ENCODE measurements at regions not wholly inside any gene's neighbourhood (a gene's known extent, or its start where the extent isn't known, plus 50 kb on each side); places are given as distances from the start of the nearest gene placed in this dataset.

DNA sequence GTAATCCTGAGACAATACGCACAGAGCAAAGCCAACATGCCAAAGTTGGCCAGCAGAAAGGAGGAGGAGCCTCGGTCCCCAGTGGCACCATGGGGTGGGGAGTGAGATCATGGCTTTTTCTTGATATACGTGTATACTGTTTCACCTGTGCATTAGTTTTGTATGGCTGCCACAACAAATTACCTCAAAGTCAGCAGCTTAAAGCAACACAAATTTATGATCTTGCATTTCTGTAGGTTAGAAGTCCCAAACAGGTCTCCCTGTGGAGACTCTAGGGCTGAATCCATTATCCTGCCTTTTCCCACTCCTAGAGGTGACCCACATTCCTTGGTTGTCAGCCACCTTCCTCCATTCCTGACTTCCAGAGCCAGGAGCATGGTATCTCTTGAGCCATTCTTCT lies 176.9 kb upstream of the NSMCE3 start:
- no peak for TF ChIP-seq EZH2 (IDR thresholded peaks at IDR 0.05; ENCODE audit: borderline replicate concordance, low read depth, low read length, poor library complexity, severe bottlenecking)
- BruUV-seq (replicated peaks) = no TSS peak
- intact Hi-C loops (cut with micrococcal nuclease; ENCODE audit: unreplicated experiment) = no loop called here
- ChIA-PET POLR2A (ENCODE audit: low non-redundant PET) (no interaction called here), CTCF (no interaction called here)
- H3K4me1 ChIP-seq (ENCODE audit: insufficient read depth, low read length, poor library complexity, severe bottlenecking) = no peaks in the 10 kb centered on the region
- peaks cover 10% of the 10 kb centered on the region for H3K27me3 ChIP-seq (replicated peaks; ENCODE audit: insufficient read depth, low read depth, low read length, poor library complexity)
- H3K9me3 ChIP-seq (ENCODE audit: low read depth, low read length, poor library complexity, severe bottlenecking) = no peaks in the 10 kb centered on the region
- H3K36me3 ChIP-seq (ENCODE audit: insufficient read depth, low read length, poor library complexity, severe bottlenecking) = no peaks in the 10 kb centered on the region
- H3K4me3 ChIP-seq (ENCODE audit: low read depth, low read length, poor library complexity, severe bottlenecking) = no peak overlapping the region
- no peak for DNase-seq (ENCODE audit: low spot score)
- no peak overlapping the region for H3K27ac ChIP-seq (ENCODE audit: low read depth, low read length, poor library complexity, severe bottlenecking)

DNA sequence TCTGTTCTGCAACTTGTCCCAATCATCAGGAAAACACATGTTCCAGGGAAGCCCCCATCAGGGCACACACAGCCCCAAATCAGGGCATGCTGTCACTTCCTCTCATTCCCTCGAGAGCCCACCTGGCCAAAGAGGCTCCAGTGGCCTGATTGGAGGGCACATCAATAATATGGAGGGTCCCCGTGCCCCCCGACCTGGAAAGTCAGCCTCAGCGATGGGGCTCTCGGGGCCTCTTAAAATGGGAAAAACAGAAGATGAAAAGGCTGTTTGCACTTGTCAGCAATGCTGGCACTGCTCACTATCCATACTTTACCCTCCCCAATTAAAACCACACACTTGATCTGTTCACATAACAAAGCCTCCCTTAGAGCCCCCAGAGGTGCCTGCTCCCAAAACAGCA lies 172.9 kb upstream of the NSMCE3 start:
- no peak overlapping the region for H3K4me3 ChIP-seq (ENCODE audit: low read depth, low read length, poor library complexity, severe bottlenecking)
- TF ChIP-seq, protein P1, sequence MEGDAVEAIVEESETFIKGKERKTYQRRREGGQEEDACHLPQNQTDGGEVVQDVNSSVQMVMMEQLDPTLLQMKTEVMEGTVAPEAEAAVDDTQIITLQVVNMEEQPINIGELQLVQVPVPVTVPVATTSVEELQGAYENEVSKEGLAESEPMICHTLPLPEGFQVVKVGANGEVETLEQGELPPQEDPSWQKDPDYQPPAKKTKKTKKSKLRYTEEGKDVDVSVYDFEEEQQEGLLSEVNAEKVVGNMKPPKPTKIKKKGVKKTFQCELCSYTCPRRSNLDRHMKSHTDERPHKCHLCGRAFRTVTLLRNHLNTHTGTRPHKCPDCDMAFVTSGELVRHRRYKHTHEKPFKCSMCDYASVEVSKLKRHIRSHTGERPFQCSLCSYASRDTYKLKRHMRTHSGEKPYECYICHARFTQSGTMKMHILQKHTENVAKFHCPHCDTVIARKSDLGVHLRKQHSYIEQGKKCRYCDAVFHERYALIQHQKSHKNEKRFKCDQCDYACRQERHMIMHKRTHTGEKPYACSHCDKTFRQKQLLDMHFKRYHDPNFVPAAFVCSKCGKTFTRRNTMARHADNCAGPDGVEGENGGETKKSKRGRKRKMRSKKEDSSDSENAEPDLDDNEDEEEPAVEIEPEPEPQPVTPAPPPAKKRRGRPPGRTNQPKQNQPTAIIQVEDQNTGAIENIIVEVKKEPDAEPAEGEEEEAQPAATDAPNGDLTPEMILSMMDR (conservative IDR thresholded peaks at IDR 0.05; ENCODE audit: low read depth, low read length) = no peak
- no peak for TF ChIP-seq EZH2 (IDR thresholded peaks at IDR 0.05; ENCODE audit: borderline replicate concordance, low read depth, low read length, poor library complexity, severe bottlenecking)
- peaks cover 10% of the 10 kb centered on the region for H3K27me3 ChIP-seq (replicated peaks; ENCODE audit: insufficient read depth, low read depth, low read length, poor library complexity)
- ChIA-PET CTCF (no interaction called here), POLR2A (ENCODE audit: low non-redundant PET) (no interaction called here)
- no peaks in the 10 kb centered on the region for H3K9me3 ChIP-seq (ENCODE audit: low read depth, low read length, poor library complexity, severe bottlenecking)
- DNase-seq (ENCODE audit: low spot score) = no peak
- no peaks in the 10 kb centered on the region for H3K4me1 ChIP-seq (ENCODE audit: insufficient read depth, low read length, poor library complexity, severe bottlenecking)
- no peaks in the 10 kb centered on the region for H3K36me3 ChIP-seq (ENCODE audit: insufficient read depth, low read length, poor library complexity, severe bottlenecking)
- intact Hi-C loops (cut with micrococcal nuclease; ENCODE audit: unreplicated experiment) = no loop called here
- no TSS peak for BruUV-seq (replicated peaks)
- H3K27ac ChIP-seq (ENCODE audit: low read depth, low read length, poor library complexity, severe bottlenecking) = no peak overlapping the region

DNA sequence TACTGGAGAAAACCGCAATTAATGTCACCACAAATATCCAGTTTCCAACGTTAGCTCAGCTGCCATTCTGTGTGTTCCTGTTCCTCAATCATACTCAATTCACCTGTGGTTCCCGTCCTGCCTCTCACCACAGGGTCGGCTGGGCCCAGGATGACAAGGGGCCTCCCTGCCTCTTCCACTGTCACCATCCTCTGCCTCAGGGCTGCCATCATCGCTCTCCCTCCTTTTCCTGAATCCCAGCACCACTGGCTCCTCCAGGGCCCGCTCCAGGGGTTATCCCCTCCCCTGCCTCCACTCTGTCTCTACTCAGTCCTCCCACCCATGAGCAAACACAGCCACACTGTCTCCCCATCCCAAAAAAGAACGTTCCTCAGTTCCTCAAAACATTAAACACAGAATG lies 170.9 kb upstream of the NSMCE3 start:
- no peaks in the 10 kb centered on the region for H3K4me1 ChIP-seq (ENCODE audit: insufficient read depth, low read length, poor library complexity, severe bottlenecking)

DNA sequence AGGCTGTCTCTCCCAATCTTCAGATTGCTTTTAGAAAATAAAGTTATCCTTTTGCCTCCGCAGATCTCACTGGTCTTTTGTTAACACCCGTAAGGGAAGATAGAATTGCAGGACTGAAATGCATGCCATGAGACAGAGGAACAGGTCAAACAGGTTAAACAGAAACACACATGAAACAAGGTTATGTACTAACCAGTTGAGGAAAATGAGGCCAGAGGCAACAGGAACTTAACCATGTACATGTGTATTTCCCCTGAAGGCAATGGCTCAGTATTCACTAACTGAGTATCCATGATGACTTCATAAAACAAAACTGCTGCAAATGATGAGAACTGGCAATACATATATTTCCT lies 169.1 kb upstream of the NSMCE3 start:
- no TSS peak for BruUV-seq (replicated peaks)
- Histone ChIP-seq H3K4me3 (ENCODE audit: low read depth, low read length, poor library complexity, severe bottlenecking) (no peak overlapping the region), H3K9me3 (ENCODE audit: low read depth, low read length, poor library complexity, severe bottlenecking) (no peaks in the 10 kb centered on the region), H3K4me1 (ENCODE audit: insufficient read depth, low read length, poor library complexity, severe bottlenecking) (no peaks in the 10 kb centered on the region), H3K36me3 (ENCODE audit: insufficient read depth, low read length, poor library complexity, severe bottlenecking) (no peaks in the 10 kb centered on the region), H3K27ac (ENCODE audit: low read depth, low read length, poor library complexity, severe bottlenecking) (no peak overlapping the region), H3K27me3 (replicated peaks; ENCODE audit: insufficient read depth, low read depth, low read length, poor library complexity) (peaks cover 10% of the 10 kb centered on the region)
- ChIA-PET CTCF (no interaction called here), POLR2A (ENCODE audit: low non-redundant PET) (no interaction called here)
- intact Hi-C loops (cut with micrococcal nuclease; ENCODE audit: unreplicated experiment) = no loop called here
- no peak for DNase-seq (ENCODE audit: low spot score)
- TF ChIP-seq, protein P1 (conservative IDR thresholded peaks at IDR 0.05; ENCODE audit: low read depth, low read length) = no peak
- no peak for TF ChIP-seq EZH2 (IDR thresholded peaks at IDR 0.05; ENCODE audit: borderline replicate concordance, low read depth, low read length, poor library complexity, severe bottlenecking)

More for the DNA sequence above, 170.9 kb upstream of the NSMCE3 start:
- no TSS peak for BruUV-seq (replicated peaks)
- no peak for DNase-seq (ENCODE audit: low spot score)
- TF ChIP-seq EZH2 (IDR thresholded peaks at IDR 0.05; ENCODE audit: borderline replicate concordance, low read depth, low read length, poor library complexity, severe bottlenecking) = no peak
- TF ChIP-seq, protein P1 (conservative IDR thresholded peaks at IDR 0.05; ENCODE audit: low read depth, low read length) = no peak
- Histone ChIP-seq H3K9me3 (ENCODE audit: low read depth, low read length, poor library complexity, severe bottlenecking) (no peaks in the 10 kb centered on the region), H3K4me3 (ENCODE audit: low read depth, low read length, poor library complexity, severe bottlenecking) (no peak overlapping the region), H3K27me3 (replicated peaks; ENCODE audit: insufficient read depth, low read depth, low read length, poor library complexity) (peaks cover 10% of the 10 kb centered on the region), H3K27ac (ENCODE audit: low read depth, low read length, poor library complexity, severe bottlenecking) (no peak overlapping the region), H3K36me3 (ENCODE audit: insufficient read depth, low read length, poor library complexity, severe bottlenecking) (no peaks in the 10 kb centered on the region)
- ChIA-PET CTCF (no interaction called here), POLR2A (ENCODE audit: low non-redundant PET) (no interaction called here)
- intact Hi-C loops (cut with micrococcal nuclease; ENCODE audit: unreplicated experiment) = no loop called here

Data from A673 (cell line).